Transverse colon (tissue), 3 donors: ENCODE measurements at regions not wholly inside any gene's neighbourhood (a gene's known extent, or its start where the extent isn't known, plus 50 kb on each side); places are given as distances from the start of the nearest gene placed in this dataset.

Experiments used
- EP300 ChIP-seq: sonication (generic); formaldehyde crosslinking; IDR thresholded peaks from one replicate; pipeline ENCODE4 v1.6.1; 2017; ENCODE audit warnings: antibody characterized with exemption, low read depth
- POLR2A ChIP-seq: fragments of 450-650 bp; IDR thresholded peaks from one replicate; pipeline ENCODE4 v1.6.1; 2016; ENCODE audit warnings: antibody characterized with exemption, mild to moderate bottlenecking, moderate library complexity
- TF ChIP-seq, protein P1 (sequence below), 5 experiments: fragments of 200-600 bp in 3 of 5; fragments of 450-650 bp in 2 of 5; sonication (generic) in 3 of 5; IDR thresholded peaks; 1 replicate in 2 of 5; 2 replicates in 3 of 5; pipeline ENCODE4 v1.5.1; 2016 to 2017; ENCODE audit warnings: antibody characterized with exemption in 5 of 5, inconsistent platforms in 3 of 5, mild to moderate bottlenecking in 2 of 5, moderate library complexity in 1 of 5

DNA sequence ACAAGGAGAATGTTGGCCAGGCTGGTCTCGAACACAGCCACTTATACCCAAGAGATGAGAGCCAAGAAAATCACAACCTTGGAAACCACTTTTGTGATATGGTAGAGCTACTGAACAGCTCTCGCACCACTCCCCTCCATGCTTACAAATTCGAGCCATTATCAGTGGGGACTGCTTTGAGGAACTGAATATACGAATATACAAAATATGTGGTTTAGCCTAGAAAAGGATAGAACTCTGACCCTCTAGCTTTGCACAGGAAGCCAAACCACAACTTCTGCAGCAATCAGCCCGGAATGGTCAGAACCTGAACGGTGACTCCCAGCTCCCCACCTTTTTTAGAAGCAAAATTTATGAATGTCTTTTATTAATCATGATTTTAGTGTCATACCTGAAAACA is 129.8 kb upstream of the TMEM132C start:
- TF ChIP-seq EP300 (no peak), POLR2A (no peak)
- TF ChIP-seq, protein P1, sequence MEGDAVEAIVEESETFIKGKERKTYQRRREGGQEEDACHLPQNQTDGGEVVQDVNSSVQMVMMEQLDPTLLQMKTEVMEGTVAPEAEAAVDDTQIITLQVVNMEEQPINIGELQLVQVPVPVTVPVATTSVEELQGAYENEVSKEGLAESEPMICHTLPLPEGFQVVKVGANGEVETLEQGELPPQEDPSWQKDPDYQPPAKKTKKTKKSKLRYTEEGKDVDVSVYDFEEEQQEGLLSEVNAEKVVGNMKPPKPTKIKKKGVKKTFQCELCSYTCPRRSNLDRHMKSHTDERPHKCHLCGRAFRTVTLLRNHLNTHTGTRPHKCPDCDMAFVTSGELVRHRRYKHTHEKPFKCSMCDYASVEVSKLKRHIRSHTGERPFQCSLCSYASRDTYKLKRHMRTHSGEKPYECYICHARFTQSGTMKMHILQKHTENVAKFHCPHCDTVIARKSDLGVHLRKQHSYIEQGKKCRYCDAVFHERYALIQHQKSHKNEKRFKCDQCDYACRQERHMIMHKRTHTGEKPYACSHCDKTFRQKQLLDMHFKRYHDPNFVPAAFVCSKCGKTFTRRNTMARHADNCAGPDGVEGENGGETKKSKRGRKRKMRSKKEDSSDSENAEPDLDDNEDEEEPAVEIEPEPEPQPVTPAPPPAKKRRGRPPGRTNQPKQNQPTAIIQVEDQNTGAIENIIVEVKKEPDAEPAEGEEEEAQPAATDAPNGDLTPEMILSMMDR (IDR thresholded peaks at IDR 0.05) = no peak
